ENCODE measurements at regions not wholly inside any gene's neighbourhood (a gene's known extent, or its start where the extent isn't known, plus 50 kb on each side); places are given as distances from the start of the nearest gene placed in this dataset.
"Not testable (repeated sequence)": the region's sequence is repeated elsewhere in the genome, so short reads cannot be mapped to it uniquely, and the experiment has no call there.

- intact Hi-C loops (cut with DNase I; ENCODE audit: low total_unique reads) = no loop called here
- no peaks in the 10 kb centered on the region for H3K36me3 ChIP-seq (ENCODE audit: low read depth, missing control alignments)
- no peaks in the 10 kb centered on the region for H3K4me1 ChIP-seq
- no peak for DNase-seq
- no peak overlapping the region for H3K27ac ChIP-seq
- no peak for TF ChIP-seq CTCF (IDR thresholded peaks at IDR 0.05)
- no peak for TF ChIP-seq POLR2A (IDR thresholded peaks at IDR 0.05)
- H3K27me3 ChIP-seq = no peaks in the 10 kb centered on the region
- 61 to 67% methylated on average over 5 of the region's 5 CpGs for WGBS, 2 donors
- no peak overlapping the region for H3K4me3 ChIP-seq
- H3K9me3 ChIP-seq = no peaks in the 10 kb centered on the region
Observed at GRCh38 chr20:51945177-51945576, 142.9 kb upstream of the SALL4 start.

GRCh38 chr20:51943761-51944160 lies 141.4 kb upstream of the SALL4 start:
- WGBS, 2 donors = 95 to 96% methylated on average over 5 of the region's 5 CpGs
- no peaks in the 10 kb centered on the region for H3K4me1 ChIP-seq

GRCh38 chr20:51943326-51943725 lies 141.0 kb upstream of the SALL4 start:
- DNase-seq; H3K27me3 ChIP-seq; intact Hi-C loops (cut with DNase I; ENCODE audit: low total_unique reads); H3K27ac ChIP-seq; H3K36me3 ChIP-seq (ENCODE audit: low read depth, missing control alignments); H3K9me3 ChIP-seq; H3K4me3 ChIP-seq; H3K4me1 ChIP-seq: not testable (repeated sequence)
- 89 to 93% methylated on average over 6 of the region's 6 CpGs for WGBS, 2 donors

More at GRCh38 chr20:51943761-51944160, 141.4 kb upstream of the SALL4 start:
- TF ChIP-seq CTCF (IDR thresholded peaks at IDR 0.05) (no peak), POLR2A (IDR thresholded peaks at IDR 0.05) (no peak)
- Histone ChIP-seq H3K27ac (no peak overlapping the region), H3K36me3 (ENCODE audit: low read depth, missing control alignments) (no peaks in the 10 kb centered on the region), H3K27me3 (no peaks in the 10 kb centered on the region), H3K9me3 (no peaks in the 10 kb centered on the region), H3K4me3 (no peak overlapping the region)
- no peak for DNase-seq
- intact Hi-C loops (cut with DNase I; ENCODE audit: low total_unique reads) = no loop called here

GRCh38 chr20:51941503-51941902 lies 139.2 kb upstream of the SALL4 start:
- 96 to 100% methylated on average over 6 of the region's 6 CpGs for WGBS, 2 donors
- DNase-seq = no peak
- no peaks in the 10 kb centered on the region for H3K36me3 ChIP-seq (ENCODE audit: low read depth, missing control alignments)
- intact Hi-C loops (cut with DNase I; ENCODE audit: low total_unique reads) = no loop called here
- TF ChIP-seq POLR2A (IDR thresholded peaks at IDR 0.05) (no peak), CTCF (IDR thresholded peaks at IDR 0.05) (no peak)
- no peaks in the 10 kb centered on the region for H3K27me3 ChIP-seq
- H3K4me1 ChIP-seq = no peaks in the 10 kb centered on the region
- no peaks in the 10 kb centered on the region for H3K9me3 ChIP-seq
- no peak overlapping the region for H3K4me3 ChIP-seq
- H3K27ac ChIP-seq = no peak overlapping the region

GRCh38 chr20:51939259-51939585 lies 136.9 kb upstream of the SALL4 start:
- Histone ChIP-seq H3K36me3 (ENCODE audit: low read depth, missing control alignments) (no peaks in the 10 kb centered on the region), H3K27me3 (no peaks in the 10 kb centered on the region), H3K9me3 (no peaks in the 10 kb centered on the region), H3K27ac (no peak overlapping the region), H3K4me1 (no peaks in the 10 kb centered on the region), H3K4me3 (no peak overlapping the region)
- intact Hi-C loops (cut with DNase I; ENCODE audit: low total_unique reads) = no loop called here
- no peak for TF ChIP-seq CTCF (IDR thresholded peaks at IDR 0.05)
- no peak for TF ChIP-seq POLR2A (IDR thresholded peaks at IDR 0.05)
- WGBS, 2 donors = 65 to 76% methylated on average over 6 of the region's 6 CpGs
- DNase-seq = no peak

All from testis (tissue), 2 donors.